Common myeloid progenitor, CD34-positive (primary cell): ENCODE measurements at regions not wholly inside any gene's neighbourhood (a gene's known extent, or its start where the extent isn't known, plus 50 kb on each side); places are given as distances from the start of the nearest gene placed in this dataset.

ENCODE experiments used
- CTCF ChIA-PET: fragments of 350-600 bp; sonication (Branson Sonifier 250); formaldehyde crosslinking; loops from one replicate; lab custom pipeline; 2021; ENCODE audit warnings: antibody characterized with exemption; lab: Charles Lee
- POLR2A ChIA-PET: fragments of 350-600 bp; sonication (Branson Sonifier 250); formaldehyde crosslinking; loops from one replicate; lab custom pipeline; 2021; ENCODE audit warnings: antibody characterized with exemption; lab: Charles Lee
- DNase-seq, 3 donors: peaks; one replicate each; pipeline versions ENCODE4 v3.0.0 to v3.0.0-alpha.2; 2013
- H3K27ac ChIP-seq, 2 experiments: 1 replicate in 1 of 2; 2 replicates in 1 of 2; pipeline ENCODE4 v1.7.0; 2013; ENCODE audit warnings: inconsistent platforms in 2 of 2, low read length in 2 of 2, mild to moderate bottlenecking in 2 of 2, low read depth in 1 of 2, moderate library complexity in 1 of 2; ENCODE audit not compliant: severe bottlenecking in 2 of 2, insufficient read depth in 1 of 2, poor library complexity in 1 of 2
- H3K27me3 ChIP-seq, 5 experiments: replicated peaks in 2 of 5; 1 replicate in 3 of 5; 2 replicates in 2 of 5; pipeline versions ENCODE4 v1.6.1 to v1.7.0; 2013; ENCODE audit warnings: low read length in 4 of 5, mild to moderate bottlenecking in 2 of 5, moderate library complexity in 2 of 5, inconsistent platforms in 1 of 5; ENCODE audit not compliant: insufficient read depth in 5 of 5, control insufficient read depth in 4 of 5
- H3K36me3 ChIP-seq, 4 experiments: 1 replicate in 2 of 4; 2 replicates in 2 of 4; pipeline versions ENCODE4 v1.6.1 to v1.7.0; 2013; ENCODE audit warnings: low read length in 3 of 4, control low read depth in 1 of 4, mild to moderate bottlenecking in 1 of 4; ENCODE audit not compliant: control insufficient read depth in 4 of 4, insufficient read depth in 4 of 4
- H3K4me1 ChIP-seq, 4 experiments: 1 replicate in 3 of 4; 2 replicates in 1 of 4; pipeline versions ENCODE4 v1.6.1 to v1.7.1; 2013; ENCODE audit warnings: low read length in 3 of 4, mild to moderate bottlenecking in 3 of 4, control low read depth in 1 of 4, inconsistent platforms in 1 of 4, moderate library complexity in 1 of 4; ENCODE audit not compliant: control insufficient read depth in 4 of 4, insufficient read depth in 4 of 4; ENCODE audit errors: control extremely low read depth in 1 of 4
- H3K4me3 ChIP-seq, 7 experiments: 1 replicate in 4 of 7; 2 replicates in 3 of 7; pipeline versions ENCODE4 v1.5.1 to v1.7.0; 2013; ENCODE audit warnings: mild to moderate bottlenecking in 7 of 7, low read length in 6 of 7, moderate library complexity in 6 of 7, inconsistent platforms in 2 of 7, low read depth in 2 of 7, control low read depth in 1 of 7; ENCODE audit not compliant: insufficient read depth in 4 of 7, control insufficient read depth in 1 of 7; ENCODE audit errors: extremely low read depth in 1 of 7
- H3K9me3 ChIP-seq, 5 experiments: 1 replicate in 4 of 5; 2 replicates in 1 of 5; pipeline versions ENCODE4 v1.6.1 to v1.7.1; 2013; ENCODE audit warnings: low read length in 4 of 5, mild to moderate bottlenecking in 2 of 5, inconsistent platforms in 1 of 5, low read depth in 1 of 5, moderate library complexity in 1 of 5; ENCODE audit not compliant: control insufficient read depth in 4 of 5, insufficient read depth in 2 of 5; ENCODE audit errors: control extremely low read depth in 1 of 5
- whole genome bisulfite sequencing: methylation state at CpG from one replicate; pipeline ENCODE4 v1.1.5; 2013; ENCODE audit not compliant: insufficient coverage; 5-methylcytosine and 5-hydroxymethylcytosine counted together

DNA sequence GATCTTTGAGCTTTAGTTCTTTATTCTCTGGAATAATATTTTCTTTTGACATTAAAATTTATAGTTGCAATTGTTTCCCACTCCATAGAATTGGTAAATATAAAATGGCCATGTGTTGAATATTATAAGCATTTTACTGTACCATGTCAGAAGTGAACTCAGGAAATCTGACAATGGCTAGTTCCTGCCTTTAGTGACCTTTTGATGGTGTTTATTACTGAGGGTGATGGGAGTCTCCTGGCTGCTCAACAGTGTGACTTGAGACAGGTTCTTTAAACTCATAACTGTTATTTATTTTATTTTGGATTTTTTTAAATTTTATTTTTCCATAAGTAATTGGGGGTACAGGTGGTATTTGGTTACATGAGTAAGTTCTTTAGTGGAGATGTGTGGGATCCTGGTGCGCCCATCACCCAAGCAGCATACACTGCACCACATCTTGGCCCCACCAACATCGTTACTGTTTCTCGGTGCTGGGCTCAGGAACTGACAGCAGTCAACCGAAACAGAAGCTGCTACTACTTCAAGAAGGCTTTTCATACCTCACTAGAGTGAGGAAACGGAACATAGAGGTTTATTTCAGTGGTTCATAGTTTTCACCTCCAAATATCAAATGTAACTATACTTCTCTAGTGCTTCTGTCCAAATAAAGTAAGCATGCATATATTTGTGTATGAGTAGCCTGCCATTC lies 90.4 kb downstream of the PLEKHG1 start:
- CTCF ChIA-PET, result no interaction called here
- POLR2A ChIA-PET, result no interaction called here
- 90% methylated on average over 3 of the region's 5 CpGs for WGBS

DNA sequence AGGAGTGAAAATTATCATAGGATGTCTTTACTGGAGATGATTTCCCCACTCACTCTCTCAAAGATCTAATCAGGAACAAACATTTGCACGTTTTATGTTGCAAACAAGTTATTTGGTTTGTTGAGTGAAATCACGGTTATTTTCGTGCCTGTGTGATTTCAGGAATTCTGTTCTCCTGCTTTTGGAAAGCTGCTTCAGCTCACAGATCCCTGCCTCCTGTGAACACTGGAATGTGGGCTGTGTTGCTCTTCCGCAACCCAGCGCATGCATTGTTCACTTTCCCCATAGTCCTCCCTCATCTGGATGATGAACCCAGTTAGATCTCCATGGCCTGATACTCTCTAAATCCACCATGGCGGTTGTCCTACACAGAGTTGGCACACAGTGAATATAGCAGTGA lies 91.0 kb downstream of the PLEKHG1 start:
- Histone ChIP-seq H3K4me1 (peaks cover 0 to 17% (median 7%) of the 10 kb centered on the region in 4 experiments), H3K27ac (no peak overlapping the region), H3K27me3 (no peaks in the 10 kb centered on the region), H3K4me3 (no peak overlapping the region), H3K36me3 (no peaks in the 10 kb centered on the region), H3K9me3 (no peaks in the 10 kb centered on the region)
- CTCF ChIA-PET, result no interaction called here
- POLR2A ChIA-PET, result no interaction called here
- DNase-seq, result no peak
- WGBS, result 97% methylated on average over 6 of the region's 6 CpGs

More for the DNA sequence above, 90.4 kb downstream of the PLEKHG1 start:
- H3K36me3 ChIP-seq, result no peaks in the 10 kb centered on the region
- peaks cover 0 to 14% (median 7%) of the 10 kb centered on the region in 4 experiments for H3K4me1 ChIP-seq
- no peak overlapping the region for H3K27ac ChIP-seq
- no peak for DNase-seq
- H3K4me3 ChIP-seq, result no peak overlapping the region
- no peaks in the 10 kb centered on the region for H3K27me3 ChIP-seq
- no peaks in the 10 kb centered on the region for H3K9me3 ChIP-seq

- CTCF ChIA-PET, result no interaction called here
- no peak overlapping the region for H3K27ac ChIP-seq
- peaks cover 0 to 19% (median 7%) of the 10 kb centered on the region in 4 experiments for H3K4me1 ChIP-seq
- H3K36me3 ChIP-seq, result no peaks in the 10 kb centered on the region
- H3K4me3 ChIP-seq, result no peak overlapping the region
- WGBS, result no CpG with 5 or more reads among the region's 2 CpGs
- no peaks in the 10 kb centered on the region for H3K27me3 ChIP-seq
- peak; percentile 22 to 70 (median 60) for DNase-seq
- H3K9me3 ChIP-seq, result no peaks in the 10 kb centered on the region
- POLR2A ChIA-PET, result no interaction called here
These were observed 91.8 kb downstream of the PLEKHG1 start for GRCh38 chr6:150691463-150691862.

DNA sequence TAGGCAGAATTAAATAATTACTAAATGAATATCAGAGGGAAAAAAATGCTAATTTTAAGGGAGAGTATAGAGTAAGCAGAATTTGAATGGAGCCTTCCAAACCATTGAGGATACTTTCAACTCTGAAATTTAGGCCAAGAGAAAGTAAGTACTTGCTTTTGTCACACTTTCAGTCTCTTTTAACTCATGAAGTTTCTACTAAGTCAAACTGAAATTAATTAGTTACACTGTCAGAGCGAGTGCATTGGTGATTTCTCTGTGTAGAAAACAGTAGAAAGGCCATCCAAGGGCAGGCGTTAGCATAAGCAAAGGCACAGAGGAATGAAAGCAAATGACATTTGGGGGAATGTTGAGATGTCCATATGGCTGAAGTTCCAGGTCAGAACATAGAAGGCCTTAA lies 92.9 kb downstream of the PLEKHG1 start:
- H3K9me3 ChIP-seq, result no peaks in the 10 kb centered on the region
- ChIA-PET POLR2A (no interaction called here), CTCF (no interaction called here)
- H3K27me3 ChIP-seq, result no peaks in the 10 kb centered on the region
- WGBS, result 100% methylated on average over 2 of the region's 2 CpGs
- H3K36me3 ChIP-seq, result no peaks in the 10 kb centered on the region
- peaks cover 0 to 19% (median 7%) of the 10 kb centered on the region in 4 experiments for H3K4me1 ChIP-seq
- H3K4me3 ChIP-seq, result no peak overlapping the region
- no peak overlapping the region for H3K27ac ChIP-seq
- no peak for DNase-seq

DNA sequence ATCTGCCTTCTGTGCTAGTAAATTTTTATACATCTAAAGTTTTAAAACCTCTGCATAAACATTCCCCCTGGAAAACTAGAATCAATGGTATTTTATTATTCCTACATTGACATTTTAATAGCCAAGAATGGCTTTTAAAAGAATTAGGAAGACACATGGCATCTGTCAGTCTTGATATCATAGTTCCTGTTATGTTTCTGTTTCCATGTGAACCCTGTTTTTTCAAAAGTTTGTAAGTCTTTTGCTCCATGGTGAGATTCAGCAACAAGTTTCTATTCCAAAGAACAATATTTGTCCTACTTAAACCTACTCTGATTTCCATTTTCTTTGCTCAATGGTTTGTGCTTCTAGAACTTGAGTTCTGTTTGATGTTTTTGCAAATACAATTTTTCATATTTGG lies 95.2 kb downstream of the PLEKHG1 start:
- H3K36me3 ChIP-seq, result no peaks in the 10 kb centered on the region
- DNase-seq, result peak in 2 of 3 donors; percentile 29 to 41
- no peaks in the 10 kb centered on the region for H3K9me3 ChIP-seq
- ChIA-PET CTCF (interaction anchor here (1.0 to 1.7 kb wide), 5 partner anchors 9 to 44 kb away, joined by 3 to 5 read pairs (median 3); no protein-coding TSS in a partner anchor), POLR2A (no interaction called here)
- no peaks in the 10 kb centered on the region for H3K27me3 ChIP-seq
- H3K4me1 ChIP-seq, result peaks cover 0 to 19% (median 7%) of the 10 kb centered on the region in 4 experiments
- H3K4me3 ChIP-seq, result no peak overlapping the region
- no peak overlapping the region for H3K27ac ChIP-seq

GRCh38 chr6:150695652-150696051 lies 96.0 kb downstream of the PLEKHG1 start:
- Histone ChIP-seq H3K9me3 (no peaks in the 10 kb centered on the region), H3K36me3 (no peaks in the 10 kb centered on the region), H3K4me1 (peaks cover 0 to 18% (median 7%) of the 10 kb centered on the region in 4 experiments), H3K27ac (no peak overlapping the region), H3K4me3 (no peak overlapping the region), H3K27me3 (no peaks in the 10 kb centered on the region)
- no CpG with 5 or more reads among the region's 2 CpGs for WGBS
- CTCF ChIA-PET, result interaction anchor here (1.4 to 1.7 kb wide), 3 partner anchors 9 to 44 kb away, joined by 3 to 4 read pairs (median 3); no protein-coding TSS in a partner anchor
- no peak for DNase-seq
- POLR2A ChIA-PET, result no interaction called here

DNA sequence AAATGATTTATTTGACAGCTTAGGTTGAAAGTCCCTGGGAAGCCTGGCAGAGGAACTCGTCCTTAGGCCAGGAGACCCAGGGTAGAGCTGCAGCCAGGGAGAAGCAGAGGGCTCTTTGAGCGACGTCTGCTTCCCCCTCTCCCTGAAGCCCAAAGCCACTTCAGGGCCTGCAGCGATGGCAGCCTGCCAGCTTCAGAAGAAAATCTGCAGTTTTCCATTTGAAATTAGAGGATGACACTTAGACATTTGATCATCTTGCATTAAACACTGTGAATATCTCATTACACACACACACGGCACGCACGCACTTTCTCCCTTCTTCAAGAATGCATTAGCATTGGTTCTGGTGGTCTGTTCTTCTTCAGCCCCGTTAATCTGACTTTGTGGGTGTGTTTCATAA lies 96.5 kb downstream of the PLEKHG1 start:
- Histone ChIP-seq H3K27ac (no peak overlapping the region), H3K9me3 (no peaks in the 10 kb centered on the region), H3K27me3 (no peaks in the 10 kb centered on the region), H3K36me3 (no peaks in the 10 kb centered on the region), H3K4me3 (no peak overlapping the region), H3K4me1 (peaks cover 0 to 13% (median 5%) of the 10 kb centered on the region in 4 experiments)
- WGBS, result 78% methylated on average over 3 of the region's 8 CpGs
- DNase-seq, result no peak
- CTCF ChIA-PET, result interaction anchor here (1.4 kb wide), 1 partner anchor 11 kb away, joined by 3 read pairs; no protein-coding TSS in a partner anchor
- POLR2A ChIA-PET, result no interaction called here
